HL-60 (cell line): ENCODE measurements at regions not wholly inside any gene's neighbourhood (a gene's known extent, or its start where the extent isn't known, plus 50 kb on each side); places are given as distances from the start of the nearest gene placed in this dataset.

ENCODE experiments used
- DNase-seq, 2 experiments: peaks; one replicate each; pipeline ENCODE4 v3.0.0-alpha.2; 2010 to 2020; ENCODE audit warnings: low read depth in 1 of 2, low spot score in 1 of 2
- H3K27ac ChIP-seq: fragments of 250-450 bp; sonication (Bioruptor Pico); replicated peaks from 2 replicates; pipeline ENCODE4 v1.5.1; 2020; ENCODE audit warnings: mild to moderate bottlenecking, moderate library complexity
- H3K27me3 ChIP-seq: fragments of 250-450 bp; sonication (Bioruptor Pico); 2 replicates; pipeline ENCODE4 v1.5.1; 2021; ENCODE audit warnings: mild to moderate bottlenecking, moderate library complexity; ENCODE audit not compliant: insufficient read depth, poor library complexity, severe bottlenecking
- H3K4me3 ChIP-seq: replicated peaks from 2 replicates; pipeline ENCODE4 v1.5.1; 2011; ENCODE audit warnings: mild to moderate bottlenecking, control low read depth, low read length; ENCODE audit not compliant: insufficient read depth
- GABPA ChIP-seq: IDR thresholded peaks from 2 replicates; pipeline ENCODE4 v1.6.1; 2012; ENCODE audit warnings: low read depth
- POLR2AphosphoS5 ChIP-seq: IDR thresholded peaks from 2 replicates; pipeline ENCODE4 v1.6.1; 2012; ENCODE audit warnings: low read depth
- SPI1 ChIP-seq: IDR thresholded peaks from 2 replicates; pipeline ENCODE4 v1.6.1; 2012; ENCODE audit warnings: low read depth, mild to moderate bottlenecking, borderline replicate concordance
- TF ChIP-seq, protein P1 (sequence below): IDR thresholded peaks from 2 replicates; pipeline ENCODE4 v1.6.1; 2012; ENCODE audit warnings: low read depth; ENCODE audit not compliant: insufficient replicate concordance
- TF ChIP-seq, protein P2 (sequence below): IDR thresholded peaks from one replicate; pipeline ENCODE4 v1.5.1; 2011; ENCODE audit warnings: low read length, control low read depth, inconsistent platforms; ENCODE audit not compliant: insufficient read depth

DNA sequence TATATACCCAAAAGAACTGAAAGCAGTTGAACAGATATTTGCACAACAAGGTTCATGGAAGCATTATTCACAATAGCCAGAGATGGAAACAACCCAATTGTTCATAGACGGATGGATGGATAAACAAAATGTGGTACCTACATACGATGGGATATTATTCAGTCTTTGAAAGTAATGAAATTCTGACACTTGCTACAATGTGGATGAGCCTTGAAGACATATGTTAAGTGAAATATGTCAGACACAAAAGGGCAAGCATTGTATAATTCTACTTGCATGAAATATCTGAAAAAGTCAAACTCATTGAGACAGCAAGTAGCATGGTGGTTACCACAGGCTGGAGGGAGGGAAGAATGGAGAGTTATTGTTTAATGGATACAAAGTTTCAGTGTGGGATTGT, 696.1 kb downstream of the MATN1 start:
- H3K27ac ChIP-seq, result no peak overlapping the region
- H3K4me3 ChIP-seq, result no peak overlapping the region
- TF ChIP-seq, protein P1, sequence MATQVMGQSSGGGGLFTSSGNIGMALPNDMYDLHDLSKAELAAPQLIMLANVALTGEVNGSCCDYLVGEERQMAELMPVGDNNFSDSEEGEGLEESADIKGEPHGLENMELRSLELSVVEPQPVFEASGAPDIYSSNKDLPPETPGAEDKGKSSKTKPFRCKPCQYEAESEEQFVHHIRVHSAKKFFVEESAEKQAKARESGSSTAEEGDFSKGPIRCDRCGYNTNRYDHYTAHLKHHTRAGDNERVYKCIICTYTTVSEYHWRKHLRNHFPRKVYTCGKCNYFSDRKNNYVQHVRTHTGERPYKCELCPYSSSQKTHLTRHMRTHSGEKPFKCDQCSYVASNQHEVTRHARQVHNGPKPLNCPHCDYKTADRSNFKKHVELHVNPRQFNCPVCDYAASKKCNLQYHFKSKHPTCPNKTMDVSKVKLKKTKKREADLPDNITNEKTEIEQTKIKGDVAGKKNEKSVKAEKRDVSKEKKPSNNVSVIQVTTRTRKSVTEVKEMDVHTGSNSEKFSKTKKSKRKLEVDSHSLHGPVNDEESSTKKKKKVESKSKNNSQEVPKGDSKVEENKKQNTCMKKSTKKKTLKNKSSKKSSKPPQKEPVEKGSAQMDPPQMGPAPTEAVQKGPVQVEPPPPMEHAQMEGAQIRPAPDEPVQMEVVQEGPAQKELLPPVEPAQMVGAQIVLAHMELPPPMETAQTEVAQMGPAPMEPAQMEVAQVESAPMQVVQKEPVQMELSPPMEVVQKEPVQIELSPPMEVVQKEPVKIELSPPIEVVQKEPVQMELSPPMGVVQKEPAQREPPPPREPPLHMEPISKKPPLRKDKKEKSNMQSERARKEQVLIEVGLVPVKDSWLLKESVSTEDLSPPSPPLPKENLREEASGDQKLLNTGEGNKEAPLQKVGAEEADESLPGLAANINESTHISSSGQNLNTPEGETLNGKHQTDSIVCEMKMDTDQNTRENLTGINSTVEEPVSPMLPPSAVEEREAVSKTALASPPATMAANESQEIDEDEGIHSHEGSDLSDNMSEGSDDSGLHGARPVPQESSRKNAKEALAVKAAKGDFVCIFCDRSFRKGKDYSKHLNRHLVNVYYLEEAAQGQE, result no peak
- TF ChIP-seq SPI1 (no peak), GABPA (no peak), POLR2AphosphoS5 (no peak)
- TF ChIP-seq, protein P2, sequence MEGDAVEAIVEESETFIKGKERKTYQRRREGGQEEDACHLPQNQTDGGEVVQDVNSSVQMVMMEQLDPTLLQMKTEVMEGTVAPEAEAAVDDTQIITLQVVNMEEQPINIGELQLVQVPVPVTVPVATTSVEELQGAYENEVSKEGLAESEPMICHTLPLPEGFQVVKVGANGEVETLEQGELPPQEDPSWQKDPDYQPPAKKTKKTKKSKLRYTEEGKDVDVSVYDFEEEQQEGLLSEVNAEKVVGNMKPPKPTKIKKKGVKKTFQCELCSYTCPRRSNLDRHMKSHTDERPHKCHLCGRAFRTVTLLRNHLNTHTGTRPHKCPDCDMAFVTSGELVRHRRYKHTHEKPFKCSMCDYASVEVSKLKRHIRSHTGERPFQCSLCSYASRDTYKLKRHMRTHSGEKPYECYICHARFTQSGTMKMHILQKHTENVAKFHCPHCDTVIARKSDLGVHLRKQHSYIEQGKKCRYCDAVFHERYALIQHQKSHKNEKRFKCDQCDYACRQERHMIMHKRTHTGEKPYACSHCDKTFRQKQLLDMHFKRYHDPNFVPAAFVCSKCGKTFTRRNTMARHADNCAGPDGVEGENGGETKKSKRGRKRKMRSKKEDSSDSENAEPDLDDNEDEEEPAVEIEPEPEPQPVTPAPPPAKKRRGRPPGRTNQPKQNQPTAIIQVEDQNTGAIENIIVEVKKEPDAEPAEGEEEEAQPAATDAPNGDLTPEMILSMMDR, result no peak
- H3K27me3 ChIP-seq, result no peaks in the 10 kb centered on the region
- no peak for DNase-seq

DNA sequence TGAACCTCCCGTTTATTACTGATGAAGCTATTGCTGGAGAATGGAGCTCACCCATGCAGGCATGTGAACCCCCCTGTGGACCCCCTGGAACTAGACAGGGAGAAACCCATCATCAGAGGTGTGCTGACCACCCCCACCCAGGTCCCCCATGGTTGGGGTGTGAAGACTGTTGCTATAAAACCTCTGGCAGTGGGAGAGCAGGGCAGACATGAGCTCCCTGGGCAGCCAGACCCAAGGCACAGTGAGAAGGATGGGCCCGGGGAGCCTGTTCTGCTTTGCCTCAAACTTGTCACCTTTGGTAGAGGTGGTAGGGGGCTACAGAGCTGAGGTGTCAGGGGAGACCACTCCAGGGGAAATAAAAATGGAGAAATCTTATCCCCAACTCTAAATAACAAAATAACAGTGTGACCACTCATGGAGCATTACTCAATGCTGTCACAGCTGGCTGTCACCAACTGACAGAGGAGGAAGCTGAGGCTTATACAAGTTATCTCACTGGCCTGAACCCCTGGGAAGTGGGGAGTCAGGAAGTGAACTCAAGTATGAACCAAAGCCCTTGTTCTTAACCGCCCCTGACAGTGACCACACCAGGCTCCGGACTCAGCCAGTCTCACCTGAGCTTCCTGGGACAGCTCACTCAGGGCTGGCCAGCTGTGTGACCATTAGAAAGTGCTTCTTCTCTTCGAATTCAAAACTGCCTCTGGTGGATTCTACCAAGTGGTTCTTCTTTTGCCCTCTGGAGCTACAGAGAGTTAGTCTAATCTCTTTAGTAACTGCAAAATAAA, 698.8 kb downstream of the MATN1 start:
- DNase-seq, result no peak
- Histone ChIP-seq H3K27ac (no peak overlapping the region), H3K4me3 (no peak overlapping the region), H3K27me3 (no peaks in the 10 kb centered on the region)
- TF ChIP-seq GABPA (no peak), POLR2AphosphoS5 (no peak), SPI1 (no peak)
- TF ChIP-seq, protein P2, result no peak
- TF ChIP-seq, protein P1, result no peak

DNA sequence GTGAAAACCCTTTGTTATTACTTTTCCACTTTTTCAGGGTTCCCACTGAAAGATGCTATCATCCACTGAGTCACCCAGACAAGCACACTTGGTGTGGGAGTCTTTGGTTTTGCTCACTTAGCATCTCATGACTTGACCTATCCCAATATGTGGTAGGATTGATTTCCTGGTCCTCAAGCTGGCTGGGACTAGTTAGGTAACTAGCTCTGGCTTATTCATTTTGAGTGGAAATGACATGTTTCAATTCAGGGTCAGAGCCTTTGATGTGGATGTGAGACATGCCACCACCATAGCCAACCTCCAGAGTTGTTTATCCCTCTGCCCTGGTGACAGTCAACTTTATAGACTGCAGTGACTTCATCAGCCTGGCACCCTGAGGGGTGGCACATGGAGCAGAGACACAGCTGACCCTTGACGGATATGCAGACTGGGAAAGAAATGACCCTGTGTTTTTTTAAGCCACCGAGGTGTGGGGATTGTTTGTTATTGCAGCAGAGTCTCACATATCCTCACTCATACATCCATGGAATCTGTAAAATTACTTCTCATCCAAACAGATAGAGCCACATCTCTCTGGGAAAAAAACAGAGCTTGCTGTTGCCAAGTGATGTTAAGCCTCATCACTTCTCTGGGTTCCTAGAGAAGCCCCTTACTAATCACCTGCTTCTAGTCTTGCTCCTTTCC, 699.9 kb downstream of the MATN1 start:
- Histone ChIP-seq H3K4me3 (no peak overlapping the region), H3K27ac (no peak overlapping the region), H3K27me3 (no peaks in the 10 kb centered on the region)
- TF ChIP-seq, protein P1, result no peak
- no peak for TF ChIP-seq POLR2AphosphoS5
- no peak for TF ChIP-seq GABPA
- TF ChIP-seq SPI1, result no peak
- TF ChIP-seq, protein P2, result no peak
- no peak for DNase-seq
